ENCODE measurements at regions not wholly inside any gene's neighbourhood (a gene's known extent, or its start where the extent isn't known, plus 50 kb on each side); places are given as distances from the start of the nearest gene placed in this dataset.

DNA sequence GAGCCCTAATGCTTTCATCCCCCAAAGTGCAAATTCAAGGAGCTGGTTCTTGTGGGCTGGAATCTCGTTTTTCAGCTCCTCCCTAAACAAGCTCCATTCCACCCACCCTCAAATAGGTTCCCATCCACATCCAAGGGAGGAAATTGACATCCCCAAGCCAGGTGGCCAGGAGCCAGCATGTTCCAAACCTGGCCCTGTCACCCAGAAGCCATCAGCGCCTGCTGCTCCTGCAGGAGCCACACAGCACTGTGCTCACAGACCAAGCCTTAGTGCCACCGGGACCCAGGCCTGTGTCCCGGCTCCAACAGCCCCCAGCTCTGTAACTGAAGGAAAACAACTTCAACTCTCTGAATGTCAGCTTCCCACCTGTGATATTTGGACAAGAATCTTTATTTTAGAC, 263.6 kb downstream of the UACA start:
- TF ChIP-seq POLR2A (IDR thresholded peaks at IDR 0.05) (no peak), EP300 (IDR thresholded peaks at IDR 0.05) (no peak), POLR2AphosphoS5 (IDR thresholded peaks at IDR 0.05) (no peak)
- TF ChIP-seq, protein P1, sequence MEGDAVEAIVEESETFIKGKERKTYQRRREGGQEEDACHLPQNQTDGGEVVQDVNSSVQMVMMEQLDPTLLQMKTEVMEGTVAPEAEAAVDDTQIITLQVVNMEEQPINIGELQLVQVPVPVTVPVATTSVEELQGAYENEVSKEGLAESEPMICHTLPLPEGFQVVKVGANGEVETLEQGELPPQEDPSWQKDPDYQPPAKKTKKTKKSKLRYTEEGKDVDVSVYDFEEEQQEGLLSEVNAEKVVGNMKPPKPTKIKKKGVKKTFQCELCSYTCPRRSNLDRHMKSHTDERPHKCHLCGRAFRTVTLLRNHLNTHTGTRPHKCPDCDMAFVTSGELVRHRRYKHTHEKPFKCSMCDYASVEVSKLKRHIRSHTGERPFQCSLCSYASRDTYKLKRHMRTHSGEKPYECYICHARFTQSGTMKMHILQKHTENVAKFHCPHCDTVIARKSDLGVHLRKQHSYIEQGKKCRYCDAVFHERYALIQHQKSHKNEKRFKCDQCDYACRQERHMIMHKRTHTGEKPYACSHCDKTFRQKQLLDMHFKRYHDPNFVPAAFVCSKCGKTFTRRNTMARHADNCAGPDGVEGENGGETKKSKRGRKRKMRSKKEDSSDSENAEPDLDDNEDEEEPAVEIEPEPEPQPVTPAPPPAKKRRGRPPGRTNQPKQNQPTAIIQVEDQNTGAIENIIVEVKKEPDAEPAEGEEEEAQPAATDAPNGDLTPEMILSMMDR (IDR thresholded peaks at IDR 0.05) = no peak
- H3K27ac ChIP-seq = no peak overlapping the region

DNA sequence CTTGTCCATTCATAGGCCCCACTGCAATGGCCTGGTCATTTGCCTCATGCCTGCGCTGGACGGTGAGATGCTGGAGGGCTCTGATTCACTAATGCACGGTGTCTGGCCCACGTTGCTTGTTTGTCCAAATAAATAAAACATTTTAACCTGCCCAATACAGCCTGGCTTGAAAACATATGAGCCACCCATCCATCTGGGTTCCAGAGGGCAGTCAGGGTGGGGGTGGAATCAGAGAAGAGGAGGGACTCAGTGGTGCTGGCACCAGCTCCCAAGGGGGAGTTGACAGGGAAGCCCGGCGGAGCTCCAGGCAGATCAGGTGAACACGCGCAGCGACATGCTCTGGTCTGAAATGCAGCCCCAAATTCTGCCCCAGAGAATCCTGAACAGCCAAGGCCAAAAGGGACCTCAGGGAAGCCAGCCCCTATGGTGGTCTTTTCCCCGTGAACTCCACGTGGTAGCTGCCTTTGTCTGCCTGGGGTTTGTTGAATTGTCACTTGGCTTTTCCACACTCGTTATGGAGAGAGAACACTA, 265.2 kb downstream of the UACA start:
- no peak for DNase-seq
- WGBS, 5 donors = 92 to 98% (median 95%) methylated on average over 12 of the region's 12 CpGs
- Histone ChIP-seq H3K27me3 (no peaks in the 10 kb centered on the region), H3K4me3 (no peak overlapping the region), H3K36me3 (no peaks in the 10 kb centered on the region), H3K4me1 (peaks cover 14 to 39% (median 22%) of the 10 kb centered on the region in 4 donors), H3K9me3 (no peaks in the 10 kb centered on the region), H3K27ac (no peak overlapping the region)
- intact Hi-C loops (cut with DNase I; ENCODE audit: low total_unique reads) = no loop called here
- TF ChIP-seq POLR2AphosphoS5 (IDR thresholded peaks at IDR 0.05) (no peak), POLR2A (IDR thresholded peaks at IDR 0.05) (no peak), EP300 (IDR thresholded peaks at IDR 0.05) (no peak)
- TF ChIP-seq, protein P1 (IDR thresholded peaks at IDR 0.05) = no peak

More for the DNA sequence above, 263.6 kb downstream of the UACA start:
- no peaks in the 10 kb centered on the region for H3K36me3 ChIP-seq
- H3K4me1 ChIP-seq = peaks cover 12 to 39% (median 23%) of the 10 kb centered on the region in 4 donors
- intact Hi-C loops (cut with DNase I; ENCODE audit: low total_unique reads) = no loop called here
- no peaks in the 10 kb centered on the region for H3K9me3 ChIP-seq
- H3K4me3 ChIP-seq = no peak overlapping the region
- WGBS, 5 donors = 80 to 93% (median 85%) methylated on average over 4 of the region's 4 CpGs
- no peak for DNase-seq
- no peaks in the 10 kb centered on the region for H3K27me3 ChIP-seq

DNA sequence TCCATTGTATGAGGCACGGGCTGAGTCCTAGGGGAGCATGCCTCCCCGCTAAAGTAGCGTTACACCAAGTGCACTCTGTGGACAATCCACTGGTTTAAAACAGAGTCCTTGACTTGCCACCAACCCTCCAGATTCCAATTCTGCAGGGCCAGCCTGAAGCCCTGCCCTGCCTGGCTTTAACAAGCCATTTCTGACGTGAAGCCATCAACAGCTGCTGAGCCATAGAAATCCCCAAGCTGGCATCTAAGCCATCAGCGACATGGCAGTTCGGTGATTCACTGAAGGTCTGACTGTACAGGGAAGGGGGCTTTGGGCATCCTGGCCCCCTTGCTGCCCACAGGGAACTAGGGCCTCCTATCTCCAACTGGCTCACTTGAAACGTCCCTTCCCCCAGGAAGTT, 265.7 kb downstream of the UACA start:
- Histone ChIP-seq H3K4me1 (peaks cover 18 to 39% (median 24%) of the 10 kb centered on the region in 4 donors), H3K36me3 (no peaks in the 10 kb centered on the region), H3K27me3 (no peaks in the 10 kb centered on the region), H3K27ac (no peak overlapping the region), H3K9me3 (no peaks in the 10 kb centered on the region), H3K4me3 (no peak overlapping the region)
- no peak for TF ChIP-seq POLR2A (IDR thresholded peaks at IDR 0.05)
- no peak for TF ChIP-seq EP300 (IDR thresholded peaks at IDR 0.05)
- no peak for TF ChIP-seq POLR2AphosphoS5 (IDR thresholded peaks at IDR 0.05)
- TF ChIP-seq, protein P1 (IDR thresholded peaks at IDR 0.05) = no peak
- 76 to 93% (median 85%) methylated on average over 4 to 7 of the region's 7 CpGs for WGBS, 5 donors
- intact Hi-C loops (cut with DNase I; ENCODE audit: low total_unique reads) = no loop called here
- DNase-seq = no peak

DNA sequence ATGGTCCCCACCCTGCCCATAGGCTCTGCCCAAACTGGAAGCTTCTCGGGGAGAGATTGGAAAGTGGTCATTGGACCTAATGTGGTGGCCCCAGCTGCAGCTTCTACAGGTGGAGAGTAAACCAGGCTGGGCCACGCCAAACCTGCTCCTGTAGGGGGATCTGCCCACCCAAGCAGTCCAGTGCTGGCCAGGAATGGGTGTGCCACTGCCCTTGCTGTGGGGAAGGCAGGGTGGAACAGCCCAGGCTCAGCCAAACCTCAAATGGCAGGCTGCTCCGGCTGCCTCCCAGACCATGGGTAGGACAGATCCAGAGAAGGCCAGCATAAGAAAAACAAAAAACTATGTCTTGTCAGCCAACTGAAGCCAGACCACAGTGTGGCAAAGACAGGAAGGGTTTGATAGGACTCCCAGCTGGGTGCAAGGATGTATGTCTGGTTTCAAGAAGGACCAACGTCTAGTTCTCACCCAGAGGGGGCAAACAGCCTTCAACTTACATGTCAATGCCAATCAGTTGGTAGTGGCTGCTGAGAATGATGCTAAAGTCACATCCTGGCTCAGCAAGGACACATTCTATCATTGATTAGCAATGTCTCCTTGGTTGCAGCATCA, 267.3 kb downstream of the UACA start:
- Histone ChIP-seq H3K27me3 (no peaks in the 10 kb centered on the region), H3K36me3 (no peaks in the 10 kb centered on the region), H3K27ac (no peak overlapping the region), H3K4me3 (no peak overlapping the region), H3K4me1 (peaks cover 19 to 52% (median 32%) of the 10 kb centered on the region in 4 donors), H3K9me3 (no peaks in the 10 kb centered on the region)
- TF ChIP-seq POLR2AphosphoS5 (IDR thresholded peaks at IDR 0.05) = no peak
- no peak for TF ChIP-seq EP300 (IDR thresholded peaks at IDR 0.05)
- TF ChIP-seq, protein P1 (IDR thresholded peaks at IDR 0.05) = no peak
- no peak for TF ChIP-seq POLR2A (IDR thresholded peaks at IDR 0.05)
- 76 to 93% (median 89%) methylated on average over 4 of the region's 4 CpGs for WGBS, 5 donors
- intact Hi-C loops (cut with DNase I; ENCODE audit: low total_unique reads) = no loop called here
- DNase-seq = no peak

Measured in stomach (tissue), 8 donors.